WTC11 (cell line): ENCODE measurements at regions not wholly inside any gene's neighbourhood (a gene's known extent, or its start where the extent isn't known, plus 50 kb on each side); places are given as distances from the start of the nearest gene placed in this dataset.

Source experiments
- ATAC-seq: fragments of 200-7000 bp; cut with Tn5 transposase; 2 replicates; pipeline ENCODE4 v1.10.0; 2021; ENCODE audit warnings: mild to moderate bottlenecking, moderate library complexity
- CTCF ChIA-PET: fragments of 300-600 bp; sonication (Branson Sonifier 250); formaldehyde crosslinking; loops from one replicate; lab custom pipeline; 2021; ENCODE audit warnings: antibody characterized with exemption; lab: Charles Lee
- POLR2A ChIA-PET: fragments of 350-600 bp; sonication (Branson Sonifier 250); formaldehyde crosslinking; loops from one replicate; lab custom pipeline; 2021; ENCODE audit warnings: antibody characterized with exemption; lab: Charles Lee
- DNase-seq: peaks from one replicate; pipeline ENCODE4 v3.0.0; 2021; ENCODE audit warnings: low spot score
- H3K27ac Mint-ChIP-seq: 2 replicates; pipeline ENCODE4 v1.8.0; 2021; ENCODE audit warnings: mixed read lengths
- H3K27me3 Mint-ChIP-seq: 2 replicates; pipeline ENCODE4 v1.8.0; 2021; ENCODE audit warnings: low read depth, mild to moderate bottlenecking, moderate library complexity, mixed read lengths
- H3K36me3 Mint-ChIP-seq: 2 replicates; pipeline ENCODE4 v1.8.0; 2021; ENCODE audit warnings: mixed read lengths
- H3K4me1 Mint-ChIP-seq: 2 replicates; pipeline ENCODE4 v1.8.0; 2022; ENCODE audit warnings: mixed read lengths
- H3K4me3 Mint-ChIP-seq: 2 replicates; pipeline ENCODE4 v1.8.0; 2021; ENCODE audit warnings: mild to moderate bottlenecking, moderate library complexity, mixed read lengths
- H3K9me3 Mint-ChIP-seq: 2 replicates; pipeline ENCODE4 v1.8.0; 2021; ENCODE audit warnings: mixed read lengths
- ATF2 ChIP-seq: sonication (generic); formaldehyde crosslinking; IDR thresholded peaks from 2 replicates; pipeline ENCODE4 v1.8.1; 2022; ENCODE audit warnings: low read depth, missing genetic modification reagents, borderline replicate concordance
- ATF6 ChIP-seq: sonication (generic); formaldehyde crosslinking; IDR thresholded peaks from 2 replicates; pipeline ENCODE4 v1.8.1; 2023; ENCODE audit warnings: mild to moderate bottlenecking, missing genetic modification reagents
- E2F1 ChIP-seq: sonication (generic); formaldehyde crosslinking; IDR thresholded peaks from 2 replicates; pipeline ENCODE4 v1.8.0; 2022; ENCODE audit warnings: mild to moderate bottlenecking, missing genetic modification reagents
- ESRRA ChIP-seq: sonication (generic); formaldehyde crosslinking; IDR thresholded peaks from 2 replicates; pipeline ENCODE4 v1.8.1; 2022; ENCODE audit warnings: mild to moderate bottlenecking, missing genetic modification reagents, borderline replicate concordance
- FOXJ3 ChIP-seq: sonication (generic); formaldehyde crosslinking; IDR thresholded peaks from 2 replicates; pipeline ENCODE4 v1.9.0; 2021; ENCODE audit warnings: missing genetic modification reagents, mild to moderate bottlenecking, borderline replicate concordance
- FOXK1 ChIP-seq: sonication (generic); formaldehyde crosslinking; IDR thresholded peaks from 2 replicates; pipeline ENCODE4 v1.8.0; 2022; ENCODE audit warnings: mild to moderate bottlenecking, moderate library complexity, missing genetic modification reagents
- GTF2I ChIP-seq: fragments of 250-450 bp; sonication (Bioruptor Pico); conservative IDR thresholded peaks from 2 replicates; pipeline ENCODE4 v1.4.0; 2021; ENCODE audit warnings: mild to moderate bottlenecking
- HMGA2 ChIP-seq: fragments of 250-450 bp; sonication (Bioruptor Pico); IDR thresholded peaks from 2 replicates; pipeline ENCODE4 v1.4.0; 2021; ENCODE audit warnings: mild to moderate bottlenecking, moderate library complexity
- HMGXB4 ChIP-seq: sonication (generic); formaldehyde crosslinking; IDR thresholded peaks from 2 replicates; pipeline ENCODE4 v1.8.1; 2023; ENCODE audit warnings: mild to moderate bottlenecking, moderate library complexity, missing genetic modification reagents
- NR2C2 ChIP-seq: sonication (generic); formaldehyde crosslinking; IDR thresholded peaks from 2 replicates; pipeline ENCODE4 v1.8.0; 2022; ENCODE audit warnings: mild to moderate bottlenecking, missing genetic modification reagents
- RORB ChIP-seq: fragments of 250-450 bp; sonication (Bioruptor Pico); IDR thresholded peaks from 2 replicates; pipeline ENCODE4 v1.9.0; 2021; ENCODE audit warnings: mild to moderate bottlenecking
- SMAD3 ChIP-seq: sonication (generic); formaldehyde crosslinking; IDR thresholded peaks from 2 replicates; pipeline ENCODE4 v1.8.0; 2022; ENCODE audit warnings: missing genetic modification reagents, mild to moderate bottlenecking, borderline replicate concordance
- TEAD4 ChIP-seq: sonication (generic); formaldehyde crosslinking; IDR thresholded peaks from 2 replicates; pipeline ENCODE4 v1.8.0; 2022; ENCODE audit warnings: mild to moderate bottlenecking, missing genetic modification reagents
- ZBTB43 ChIP-seq: sonication (generic); formaldehyde crosslinking; IDR thresholded peaks from 2 replicates; pipeline ENCODE4 v1.8.1; 2023; ENCODE audit warnings: mild to moderate bottlenecking, missing genetic modification reagents
- ZNF671 ChIP-seq: fragments of 250-450 bp; sonication (Bioruptor Pico); IDR thresholded peaks from 2 replicates; pipeline ENCODE4 v1.8.0; 2021; ENCODE audit warnings: mild to moderate bottlenecking
- TF ChIP-seq, protein P1 (sequence below): sonication (generic); formaldehyde crosslinking; IDR thresholded peaks from 2 replicates; pipeline ENCODE4 v1.8.0; 2022; ENCODE audit warnings: missing genetic modification reagents
- TF ChIP-seq, protein P2 (sequence below): sonication (generic); formaldehyde crosslinking; IDR thresholded peaks from 2 replicates; pipeline ENCODE4 v1.8.1; 2023; ENCODE audit warnings: mild to moderate bottlenecking, missing genetic modification reagents, moderate library complexity
- TF ChIP-seq, protein P3 (sequence below): fragments of 250-450 bp; sonication (Bioruptor Pico); IDR thresholded peaks from 2 replicates; pipeline ENCODE4 v1.9.0; 2021; ENCODE audit warnings: mild to moderate bottlenecking
- TF ChIP-seq, protein P4 (sequence below): fragments of 250-450 bp; sonication (Bioruptor Pico); IDR thresholded peaks from 2 replicates; pipeline ENCODE4 v1.8.0; 2021; ENCODE audit warnings: mild to moderate bottlenecking

DNA sequence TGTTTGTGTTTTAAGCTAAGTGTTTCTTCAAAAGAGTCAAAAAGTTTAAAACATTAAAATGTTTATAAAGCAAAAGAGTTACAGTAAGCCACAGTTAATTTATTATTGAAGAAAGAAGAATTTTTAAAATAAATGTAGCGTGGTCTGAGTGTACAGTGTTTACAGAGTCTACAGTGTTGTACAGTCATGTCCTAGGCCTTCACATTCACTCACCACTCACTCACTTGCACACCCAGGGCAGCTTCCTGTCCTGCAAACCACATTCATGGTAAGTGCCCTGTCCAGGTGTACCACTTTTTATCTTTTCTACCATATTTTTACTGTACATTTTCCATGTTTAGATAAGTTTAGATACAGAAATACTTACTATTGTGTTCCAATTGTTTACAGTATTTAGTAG, 239.7 kb upstream of the AGA start (continued):
- TF ChIP-seq HMGXB4 (CRISPR knock-in tag) (no peak), FOXK1 (CRISPR knock-in tag) (no peak), GTF2I (CRISPR knock-in tag) (no peak), TEAD4 (CRISPR knock-in tag) (no peak), ESRRA (CRISPR knock-in tag) (no peak), HMGA2 (CRISPR knock-in tag) (no peak), E2F1 (no peak), ZNF671 (no peak), ATF6 (CRISPR knock-in tag) (no peak)
- TF ChIP-seq, protein P1, sequence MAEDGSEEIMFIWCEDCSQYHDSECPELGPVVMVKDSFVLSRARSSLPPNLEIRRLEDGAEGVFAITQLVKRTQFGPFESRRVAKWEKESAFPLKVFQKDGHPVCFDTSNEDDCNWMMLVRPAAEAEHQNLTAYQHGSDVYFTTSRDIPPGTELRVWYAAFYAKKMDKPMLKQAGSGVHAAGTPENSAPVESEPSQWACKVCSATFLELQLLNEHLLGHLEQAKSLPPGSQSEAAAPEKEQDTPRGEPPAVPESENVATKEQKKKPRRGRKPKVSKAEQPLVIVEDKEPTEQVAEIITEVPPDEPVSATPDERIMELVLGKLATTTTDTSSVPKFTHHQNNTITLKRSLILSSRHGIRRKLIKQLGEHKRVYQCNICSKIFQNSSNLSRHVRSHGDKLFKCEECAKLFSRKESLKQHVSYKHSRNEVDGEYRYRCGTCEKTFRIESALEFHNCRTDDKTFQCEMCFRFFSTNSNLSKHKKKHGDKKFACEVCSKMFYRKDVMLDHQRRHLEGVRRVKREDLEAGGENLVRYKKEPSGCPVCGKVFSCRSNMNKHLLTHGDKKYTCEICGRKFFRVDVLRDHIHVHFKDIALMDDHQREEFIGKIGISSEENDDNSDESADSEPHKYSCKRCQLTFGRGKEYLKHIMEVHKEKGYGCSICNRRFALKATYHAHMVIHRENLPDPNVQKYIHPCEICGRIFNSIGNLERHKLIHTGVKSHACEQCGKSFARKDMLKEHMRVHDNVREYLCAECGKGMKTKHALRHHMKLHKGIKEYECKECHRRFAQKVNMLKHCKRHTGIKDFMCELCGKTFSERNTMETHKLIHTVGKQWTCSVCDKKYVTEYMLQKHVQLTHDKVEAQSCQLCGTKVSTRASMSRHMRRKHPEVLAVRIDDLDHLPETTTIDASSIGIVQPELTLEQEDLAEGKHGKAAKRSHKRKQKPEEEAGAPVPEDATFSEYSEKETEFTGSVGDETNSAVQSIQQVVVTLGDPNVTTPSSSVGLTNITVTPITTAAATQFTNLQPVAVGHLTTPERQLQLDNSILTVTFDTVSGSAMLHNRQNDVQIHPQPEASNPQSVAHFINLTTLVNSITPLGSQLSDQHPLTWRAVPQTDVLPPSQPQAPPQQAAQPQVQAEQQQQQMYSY (CRISPR knock-in tag) = no peak
- TF ChIP-seq, protein P2, sequence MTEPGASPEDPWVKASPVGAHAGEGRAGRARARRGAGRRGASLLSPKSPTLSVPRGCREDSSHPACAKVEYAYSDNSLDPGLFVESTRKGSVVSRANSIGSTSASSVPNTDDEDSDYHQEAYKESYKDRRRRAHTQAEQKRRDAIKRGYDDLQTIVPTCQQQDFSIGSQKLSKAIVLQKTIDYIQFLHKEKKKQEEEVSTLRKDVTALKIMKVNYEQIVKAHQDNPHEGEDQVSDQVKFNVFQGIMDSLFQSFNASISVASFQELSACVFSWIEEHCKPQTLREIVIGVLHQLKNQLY (CRISPR knock-in tag) = no peak
- TF ChIP-seq, protein P3, sequence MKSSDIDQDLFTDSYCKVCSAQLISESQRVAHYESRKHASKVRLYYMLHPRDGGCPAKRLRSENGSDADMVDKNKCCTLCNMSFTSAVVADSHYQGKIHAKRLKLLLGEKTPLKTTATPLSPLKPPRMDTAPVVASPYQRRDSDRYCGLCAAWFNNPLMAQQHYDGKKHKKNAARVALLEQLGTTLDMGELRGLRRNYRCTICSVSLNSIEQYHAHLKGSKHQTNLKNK = no peak

DNA sequence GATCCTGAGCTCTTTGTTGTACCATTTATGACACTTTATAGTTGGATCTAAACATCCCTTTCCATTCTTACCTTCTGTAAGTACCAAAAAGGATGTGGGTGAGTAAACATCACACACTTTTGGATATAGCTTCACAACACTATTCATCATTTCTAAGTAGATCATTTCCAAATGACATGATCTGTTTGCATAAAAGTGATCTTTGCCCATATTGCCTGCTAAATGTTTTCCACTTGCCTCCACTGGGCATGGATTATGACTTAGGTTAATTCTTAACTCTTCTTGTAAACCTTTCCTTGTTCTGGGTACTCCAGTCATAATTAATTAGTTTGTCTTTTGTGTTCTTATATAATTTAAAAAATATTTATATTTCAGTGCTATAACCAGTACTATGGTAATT, 244.9 kb upstream of the AGA start:
- CTCF ChIA-PET = no interaction called here

More for the DNA sequence above, 244.9 kb upstream of the AGA start:
- no peaks in the 10 kb centered on the region for H3K27me3 Mint-ChIP-seq
- DNase-seq (no peak), ATAC-seq (no peak)
- TF ChIP-seq SMAD3 (CRISPR knock-in tag) (no peak), ZBTB43 (CRISPR knock-in tag) (no peak), ATF2 (no peak), FOXJ3 (CRISPR knock-in tag) (no peak), NR2C2 (CRISPR knock-in tag) (no peak), ATF6 (CRISPR knock-in tag) (no peak), RORB (CRISPR knock-in tag) (no peak)
- TF ChIP-seq, protein P4, sequence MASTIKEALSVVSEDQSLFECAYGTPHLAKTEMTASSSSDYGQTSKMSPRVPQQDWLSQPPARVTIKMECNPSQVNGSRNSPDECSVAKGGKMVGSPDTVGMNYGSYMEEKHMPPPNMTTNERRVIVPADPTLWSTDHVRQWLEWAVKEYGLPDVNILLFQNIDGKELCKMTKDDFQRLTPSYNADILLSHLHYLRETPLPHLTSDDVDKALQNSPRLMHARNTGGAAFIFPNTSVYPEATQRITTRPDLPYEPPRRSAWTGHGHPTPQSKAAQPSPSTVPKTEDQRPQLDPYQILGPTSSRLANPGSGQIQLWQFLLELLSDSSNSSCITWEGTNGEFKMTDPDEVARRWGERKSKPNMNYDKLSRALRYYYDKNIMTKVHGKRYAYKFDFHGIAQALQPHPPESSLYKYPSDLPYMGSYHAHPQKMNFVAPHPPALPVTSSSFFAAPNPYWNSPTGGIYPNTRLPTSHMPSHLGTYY (CRISPR knock-in tag) = no peak
- H3K4me1 Mint-ChIP-seq = no peaks in the 10 kb centered on the region
- H3K4me3 Mint-ChIP-seq = no peak overlapping the region
- POLR2A ChIA-PET = interaction anchor here (0.6 kb wide), 1 partner anchor 109 kb away, joined by 5 read pairs; no protein-coding TSS in a partner anchor
- no peaks in the 10 kb centered on the region for H3K36me3 Mint-ChIP-seq
- no peaks in the 10 kb centered on the region for H3K9me3 Mint-ChIP-seq
- H3K27ac Mint-ChIP-seq = no peak overlapping the region
